HepG2 (cell line): ENCODE measurements at regions not wholly inside any gene's neighbourhood (a gene's known extent, or its start where the extent isn't known, plus 50 kb on each side); places are given as distances from the start of the nearest gene placed in this dataset.

Experiments used
- MYC ChIP-seq: sonication (generic); formaldehyde crosslinking; IDR thresholded peaks from 2 replicates; pipeline ENCODE4 v1.9.0; 2021; ENCODE audit warnings: missing genetic modification reagents, borderline replicate concordance
- RAD21 ChIP-seq: fragments of 450-650 bp; formaldehyde crosslinking; IDR thresholded peaks from 2 replicates; pipeline ENCODE4 v1.5.0; 2020; ENCODE audit warnings: mild to moderate bottlenecking
- RNF2 ChIP-seq: fragments of 450-650 bp; conservative IDR thresholded peaks from 2 replicates; pipeline ENCODE4 v1.6.1; 2016; ENCODE audit warnings: low read depth

DNA sequence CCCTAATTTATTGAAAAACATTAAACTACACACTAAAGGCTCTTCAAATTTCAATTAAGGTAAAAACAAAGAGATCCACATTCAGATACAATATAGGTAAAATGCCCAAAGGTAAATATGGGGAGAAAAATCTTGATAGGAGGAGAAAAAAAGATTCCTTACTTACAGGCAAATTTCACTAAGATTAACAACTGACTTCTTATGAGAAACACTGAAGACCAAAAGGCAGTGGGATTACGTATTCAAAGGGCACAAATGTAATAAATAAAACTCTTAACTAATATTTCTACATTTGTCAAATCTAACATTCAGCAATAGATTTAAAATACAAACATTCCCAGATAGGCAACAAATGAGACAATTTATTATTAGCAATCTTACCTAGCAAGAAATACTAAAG lies 829.3 kb downstream of the SH3BGRL start:
- no peak for TF ChIP-seq MYC
- TF ChIP-seq RNF2 = no peak
- no peak for TF ChIP-seq RAD21 (CRISPR knock-in tag)
